Smooth muscle cell (in vitro differentiated cells): ENCODE measurements at regions not wholly inside any gene's neighbourhood (a gene's known extent, or its start where the extent isn't known, plus 50 kb on each side); places are given as distances from the start of the nearest gene placed in this dataset.

Experiments used
- DNase-seq: peaks from one replicate; lab custom pipeline; 2025; ENCODE audit not compliant: unreplicated experiment; lab: John Stamatoyannopoulos, UW
- H2AFZ ChIP-seq: fragments of 200-600 bp; sonication (generic); 2 replicates; pipeline ENCODE4 v1.6.0; 2016; ENCODE audit warnings: antibody characterized with exemption, low read depth, mild to moderate bottlenecking
- H3F3A ChIP-seq: fragments of 200-600 bp; sonication (generic); 2 replicates; pipeline ENCODE4 v1.6.0; 2017; ENCODE audit warnings: antibody characterized with exemption, low read depth
- H3K27ac ChIP-seq: fragments of 200-600 bp; sonication (generic); 2 replicates; pipeline ENCODE4 v1.5.1; 2016; ENCODE audit warnings: low read depth, mild to moderate bottlenecking
- H3K27me3 ChIP-seq: fragments of 200-600 bp; sonication (generic); 2 replicates; pipeline ENCODE4 v1.6.1; 2016; ENCODE audit warnings: low read depth, mild to moderate bottlenecking
- H3K36me3 ChIP-seq: fragments of 200-600 bp; sonication (generic); 2 replicates; pipeline ENCODE4 v1.5.1; 2016; ENCODE audit warnings: low read depth
- H3K4me1 ChIP-seq: fragments of 200-600 bp; sonication (generic); 2 replicates; pipeline ENCODE4 v1.5.1; 2016; ENCODE audit warnings: low read depth
- H3K4me2 ChIP-seq: fragments of 200-600 bp; sonication (generic); 2 replicates; pipeline ENCODE4 v1.6.0; 2016; ENCODE audit warnings: mild to moderate bottlenecking
- H3K4me3 ChIP-seq: fragments of 200-600 bp; sonication (generic); 2 replicates; pipeline ENCODE4 v1.5.1; 2016; ENCODE audit warnings: mild to moderate bottlenecking
- H3K79me2 ChIP-seq: fragments of 200-600 bp; sonication (generic); 2 replicates; pipeline ENCODE4 v1.6.0; 2016; ENCODE audit warnings: low read depth, mild to moderate bottlenecking
- H3K9ac ChIP-seq: fragments of 200-600 bp; sonication (generic); 2 replicates; pipeline ENCODE4 v1.6.0; 2016; ENCODE audit warnings: low read depth
- H3K9me3 ChIP-seq: fragments of 200-600 bp; sonication (generic); replicated peaks from 2 replicates; pipeline ENCODE4 v1.5.1; 2016; ENCODE audit warnings: low read depth
- H4K20me1 ChIP-seq: fragments of 200-600 bp; sonication (generic); 2 replicates; pipeline ENCODE4 v1.6.0; 2016; ENCODE audit warnings: low read depth
- CTCF ChIP-seq: fragments of 200-600 bp; sonication (generic); IDR thresholded peaks from 2 replicates; pipeline ENCODE4 v1.5.1; 2017; ENCODE audit warnings: borderline replicate concordance, mild to moderate bottlenecking, antibody characterized with exemption; ENCODE audit not compliant: insufficient read depth, poor library complexity, severe bottlenecking
- WGBS: methylation state at CpG from one replicate; pipeline ENCODE4 v1.1.7; 2016; ENCODE audit warnings: low lambda C conversion rate; 5-methylcytosine and 5-hydroxymethylcytosine counted together

GRCh38 chr12:91278126-91278525 is 95.5 kb upstream of the DCN start:
- Histone ChIP-seq H2AFZ (peak overlapping the region; percentile 52), H3K4me1 (peaks cover 32% of the 10 kb centered on the region), H3K36me3 (no peaks in the 10 kb centered on the region), H3K79me2 (no peaks in the 10 kb centered on the region), H3K9me3 (no peaks in the 10 kb centered on the region), H3K9ac (no peak overlapping the region), H3K27ac (no peak overlapping the region), H3K4me2 (no peak overlapping the region), H3F3A (peaks cover 21% of the 10 kb centered on the region), H4K20me1 (no peaks in the 10 kb centered on the region), H3K4me3 (no peak overlapping the region), H3K27me3 (no peaks in the 10 kb centered on the region)
- no peak for DNase-seq
- no peak for TF ChIP-seq CTCF

- H2AFZ ChIP-seq: peak overlapping the region; percentile 55
- WGBS: 65% methylated on average over 2 of the region's 2 CpGs
- peak overlapping the region; percentile 82 for H3K27ac ChIP-seq
- no peak overlapping the region for H3K9ac ChIP-seq
- no peaks in the 10 kb centered on the region for H4K20me1 ChIP-seq
- no peak for TF ChIP-seq CTCF
- peaks cover 32% of the 10 kb centered on the region for H3K4me1 ChIP-seq
- peak overlapping the region; percentile 76 for H3K4me2 ChIP-seq
- no peak overlapping the region for H3K4me3 ChIP-seq
- H3K79me2 ChIP-seq: no peaks in the 10 kb centered on the region
- peaks cover 21% of the 10 kb centered on the region for H3F3A ChIP-seq
- no peaks in the 10 kb centered on the region for H3K9me3 ChIP-seq
- DNase-seq: no peak
- no peaks in the 10 kb centered on the region for H3K36me3 ChIP-seq
- no peaks in the 10 kb centered on the region for H3K27me3 ChIP-seq
These were observed 93.9 kb upstream of the DCN start for GRCh38 chr12:91276509-91276908.

- Histone ChIP-seq H3K4me1 (peaks cover 32% of the 10 kb centered on the region), H3K4me2 (peak overlapping the region; percentile 76), H3K9ac (no peak overlapping the region), H3F3A (peaks cover 21% of the 10 kb centered on the region), H3K27ac (peak overlapping the region; percentile 82), H3K9me3 (no peaks in the 10 kb centered on the region), H3K79me2 (no peaks in the 10 kb centered on the region), H2AFZ (peak overlapping the region; percentile 76), H3K36me3 (no peaks in the 10 kb centered on the region), H4K20me1 (no peaks in the 10 kb centered on the region), H3K27me3 (no peaks in the 10 kb centered on the region), H3K4me3 (peak overlapping the region; percentile 12)
- no peak for DNase-seq
- TF ChIP-seq CTCF: no peak
- WGBS: 25% methylated on average over 1 of the region's 1 CpG
These were observed 92.7 kb upstream of the DCN start for GRCh38 chr12:91275321-91275720.

DNA sequence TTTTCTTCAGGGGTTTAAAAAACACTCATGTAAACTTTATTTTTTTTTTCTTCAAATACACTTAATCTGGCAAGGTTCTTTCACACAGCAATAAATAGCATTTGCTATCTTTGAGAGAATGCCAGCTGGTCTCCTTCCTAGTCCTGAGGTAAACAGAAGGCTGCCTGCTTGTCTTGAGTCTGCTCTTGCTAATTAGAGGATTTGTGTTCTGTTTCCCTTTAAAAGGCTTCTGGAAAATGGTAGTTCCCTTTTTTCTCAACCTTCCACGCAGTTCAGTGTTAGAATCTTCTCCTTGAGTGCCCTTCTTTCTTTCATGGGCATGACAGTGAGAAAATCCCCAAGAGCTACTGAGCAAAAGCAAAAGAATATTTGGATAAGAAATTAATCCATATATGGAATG is 92.3 kb upstream of the DCN start:
- peak overlapping the region; percentile 76 for H3K4me2 ChIP-seq
- 0% methylated on average over 1 of the region's 1 CpG for WGBS
- peak overlapping the region; percentile 82 for H3K27ac ChIP-seq
- H3K9me3 ChIP-seq: no peaks in the 10 kb centered on the region
- no peak for TF ChIP-seq CTCF
- H3F3A ChIP-seq: peaks cover 21% of the 10 kb centered on the region
- H3K9ac ChIP-seq: no peak overlapping the region
- no peak for DNase-seq
- no peaks in the 10 kb centered on the region for H4K20me1 ChIP-seq
- no peaks in the 10 kb centered on the region for H3K79me2 ChIP-seq
- peak overlapping the region; percentile 12 for H3K4me3 ChIP-seq
- peaks cover 32% of the 10 kb centered on the region for H3K4me1 ChIP-seq
- H2AFZ ChIP-seq: peak overlapping the region; percentile 76
- no peaks in the 10 kb centered on the region for H3K27me3 ChIP-seq
- H3K36me3 ChIP-seq: no peaks in the 10 kb centered on the region
